OCI-LY3 (cell line): ENCODE measurements at regions not wholly inside any gene's neighbourhood (a gene's known extent, or its start where the extent isn't known, plus 50 kb on each side); places are given as distances from the start of the nearest gene placed in this dataset.
"Not testable (repeated sequence)": the region's sequence is repeated elsewhere in the genome, so short reads cannot be mapped to it uniquely, and the experiment has no call there.

Experiments
- H2AFZ ChIP-seq: fragments of 200-600, 300-600 bp; shearing (Covaris generic); 2 replicates; pipeline ENCODE4 v1.6.0; 2014; ENCODE audit warnings: antibody characterized with exemption, low read depth, low read length
- H3K27ac ChIP-seq: fragments of 200-600, 300-600 bp; sonication (generic); 2 replicates; pipeline ENCODE4 v1.5.1; 2014; ENCODE audit warnings: mild to moderate bottlenecking, low read length, moderate library complexity, mixed read lengths
- H3K27me3 ChIP-seq: fragments of 200-600, 300-600 bp; sonication (generic); 2 replicates; pipeline ENCODE4 v1.6.1; 2014; ENCODE audit warnings: low read depth, low read length, mixed read lengths
- H3K36me3 ChIP-seq: fragments of 200-600, 300-600 bp; sonication (generic); replicated peaks from 2 replicates; pipeline ENCODE3; 2014; ENCODE audit warnings: low read depth, low read length, mixed read lengths
- H3K4me1 ChIP-seq: fragments of 300-600, 200-600 bp; sonication (generic); 2 replicates; pipeline ENCODE4 v1.6.1; 2014; ENCODE audit warnings: low read length, mixed read lengths
- H3K4me2 ChIP-seq: fragments of 200-600, 300-600 bp; sonication (generic); 2 replicates; pipeline ENCODE4 v1.6.1; 2014; ENCODE audit warnings: low read length, mixed read lengths
- H3K4me3 ChIP-seq: fragments of 300-600, 200-600 bp; sonication (generic); 2 replicates; pipeline ENCODE4 v1.5.1; 2014; ENCODE audit warnings: antibody characterized with exemption, mild to moderate bottlenecking, low read length, moderate library complexity
- H3K79me2 ChIP-seq: fragments of 300-600, 200-600 bp; shearing (Covaris generic); 2 replicates; pipeline ENCODE4 v1.6.1; 2014; ENCODE audit warnings: mild to moderate bottlenecking, low read length, mixed read lengths
- H3K9ac ChIP-seq: fragments of 300-600, 200-600 bp; shearing (Covaris generic); 2 replicates; pipeline ENCODE4 v1.6.0; 2014; ENCODE audit warnings: mild to moderate bottlenecking, low read length, moderate library complexity
- H3K9me3 ChIP-seq: fragments of 200-600, 300-600 bp; shearing (Covaris generic); 2 replicates; pipeline ENCODE4 v1.6.1; 2014; ENCODE audit warnings: low read length, mixed read lengths; ENCODE audit not compliant: insufficient read depth
- H4K20me1 ChIP-seq: fragments of 200-600, 300-600 bp; sonication (generic); 2 replicates; pipeline ENCODE4 v1.6.1; 2016; ENCODE audit warnings: low read length, mixed read lengths; ENCODE audit not compliant: insufficient read depth

- H4K20me1 ChIP-seq, H3K4me2 ChIP-seq, H3K27me3 ChIP-seq, H3K9me3 ChIP-seq, H3K79me2 ChIP-seq, H3K4me3 ChIP-seq, H2AFZ ChIP-seq, H3K9ac ChIP-seq, H3K27ac ChIP-seq, H3K36me3 ChIP-seq: not testable (repeated sequence)
- peaks cover 18% of the 10 kb centered on the region for H3K4me1 ChIP-seq
Measured at GRCh38 chr2:87441375-87441774, 306.5 kb upstream of the PLGLB2 start.

DNA sequence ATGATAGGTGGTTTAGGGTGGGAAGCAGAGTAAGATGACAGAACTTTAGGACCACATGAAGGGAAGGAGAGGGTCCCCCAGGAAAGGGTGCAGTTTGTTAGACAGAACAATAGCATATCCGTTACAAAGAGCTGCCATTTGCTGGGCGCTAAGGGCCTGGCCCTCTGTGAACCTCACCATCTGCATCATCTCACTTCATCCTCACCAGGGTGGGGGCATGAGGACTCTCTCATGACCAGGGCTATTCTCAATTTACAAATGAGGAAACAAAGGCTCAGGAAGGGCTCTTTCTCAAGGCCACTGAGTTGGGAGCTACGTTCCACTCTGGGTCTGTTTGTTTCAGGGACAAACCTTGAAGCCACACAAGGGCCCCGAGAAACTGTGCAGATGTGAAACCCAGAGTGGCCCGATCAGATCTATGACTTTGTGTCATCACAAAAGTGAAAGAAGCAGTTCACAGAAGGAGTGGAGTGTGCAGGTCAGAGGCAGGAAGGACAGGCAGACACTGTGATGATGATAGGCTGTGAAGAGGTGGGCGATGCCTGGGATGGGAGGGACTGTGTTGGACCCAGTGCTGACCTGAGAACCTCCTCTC is 304.8 kb upstream of the PLGLB2 start:
- not testable (repeated sequence) for H3K4me3 ChIP-seq, H3K36me3 ChIP-seq, H3K9ac ChIP-seq, H3K9me3 ChIP-seq, H2AFZ ChIP-seq, H3K27me3 ChIP-seq, H3K79me2 ChIP-seq, H4K20me1 ChIP-seq
- H3K27ac ChIP-seq, result peak overlapping the region; percentile 35; the same call in 1 of the 2 replicates
- peak overlapping the region; percentile 42 for H3K4me2 ChIP-seq
- H3K4me1 ChIP-seq, result peaks cover 20% of the 10 kb centered on the region

DNA sequence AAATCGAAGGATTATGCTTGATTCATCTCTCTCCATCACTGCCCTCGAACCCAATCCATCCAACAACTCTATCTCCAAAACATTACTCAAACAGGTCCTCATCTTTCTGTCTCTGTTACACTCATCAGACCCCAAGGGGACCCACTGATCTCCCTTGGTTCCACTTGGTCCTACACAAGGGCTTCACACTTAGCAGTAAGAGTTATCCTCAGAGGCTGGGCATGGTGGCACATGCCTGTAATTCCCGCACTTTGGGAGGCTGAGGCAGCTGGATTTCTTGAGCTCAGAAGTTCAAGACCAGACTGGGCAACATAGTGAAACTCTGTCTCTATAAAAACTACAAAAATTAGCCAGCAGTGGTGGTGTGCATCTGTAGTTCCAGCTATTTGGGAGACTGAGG is 302.9 kb upstream of the PLGLB2 start:
- H2AFZ ChIP-seq, H3K4me2 ChIP-seq, H3K9ac ChIP-seq: not testable (repeated sequence)

DNA sequence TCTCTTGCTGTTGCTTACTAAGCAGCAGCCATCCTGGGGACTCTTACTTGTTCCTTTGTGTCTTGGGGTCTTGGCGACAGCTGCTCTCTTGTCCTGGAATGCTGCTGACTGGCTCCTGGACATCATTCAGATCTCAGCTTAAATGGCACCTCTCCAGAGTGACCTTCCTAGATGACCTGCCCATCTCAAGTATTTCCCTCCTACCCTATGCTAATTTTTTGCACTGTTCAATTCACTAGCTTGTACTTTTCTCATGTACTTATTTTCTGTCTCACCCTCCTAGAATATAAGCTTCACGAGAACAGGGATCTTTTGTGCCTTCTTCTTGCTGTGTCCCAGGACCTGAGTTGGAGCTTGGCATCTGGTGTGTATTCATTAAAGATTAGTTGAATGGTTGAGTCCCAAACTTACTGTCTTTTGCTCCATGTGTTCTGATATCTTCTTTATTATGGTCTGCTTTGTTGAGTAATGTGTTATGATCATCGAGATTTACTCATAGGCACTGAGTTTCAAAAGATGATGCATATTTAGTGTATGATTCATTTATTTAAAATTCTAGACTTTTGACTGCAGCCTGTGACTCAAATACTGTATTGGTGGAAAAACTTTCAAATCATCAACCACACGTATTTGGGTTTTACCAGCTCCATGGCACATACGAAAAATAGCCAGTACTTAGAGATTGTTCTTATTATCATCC is 302.1 kb upstream of the PLGLB2 start:
- H3K79me2 ChIP-seq, H3K27me3 ChIP-seq, H3K36me3 ChIP-seq, H3K4me3 ChIP-seq, H3K9ac ChIP-seq, H3K27ac ChIP-seq, H2AFZ ChIP-seq, H3K9me3 ChIP-seq, H4K20me1 ChIP-seq: not testable (repeated sequence)
- Histone ChIP-seq H3K4me2 (peak overlapping the region; percentile 59; the same call in 1 of the 2 replicates), H3K4me1 (peaks cover 16% of the 10 kb centered on the region)

More for the DNA sequence above, 302.9 kb upstream of the PLGLB2 start:
- H3K27me3 ChIP-seq, H3K79me2 ChIP-seq, H3K9me3 ChIP-seq, H3K4me3 ChIP-seq, H3K36me3 ChIP-seq, H4K20me1 ChIP-seq, H3K27ac ChIP-seq: not testable (repeated sequence)
- peaks cover 16% of the 10 kb centered on the region for H3K4me1 ChIP-seq

DNA sequence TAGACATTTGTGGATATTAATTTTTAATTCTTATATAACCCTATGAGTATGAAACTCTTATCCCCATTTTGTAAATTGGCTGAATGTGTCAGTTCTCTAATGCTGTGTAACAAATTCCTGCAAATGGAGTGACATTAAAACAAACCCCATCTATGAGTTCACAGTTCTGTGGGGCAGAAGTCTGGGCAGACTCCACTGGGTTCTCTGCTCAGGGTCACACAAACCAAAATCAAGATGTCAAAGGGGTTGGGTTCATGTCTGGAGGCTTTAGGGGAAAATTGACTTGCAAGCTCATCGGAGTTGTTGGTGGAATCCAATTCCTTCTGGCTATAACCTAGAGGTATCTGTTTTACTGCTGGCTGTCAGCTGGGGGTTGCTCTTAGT is 301.6 kb upstream of the PLGLB2 start:
- Histone ChIP-seq H3K4me2 (peak overlapping the region; percentile 59), H3K4me1 (peaks cover 16% of the 10 kb centered on the region)
- not testable (repeated sequence) for H3K9me3 ChIP-seq, H3K79me2 ChIP-seq, H3K9ac ChIP-seq, H3K36me3 ChIP-seq, H3K27me3 ChIP-seq, H3K27ac ChIP-seq, H4K20me1 ChIP-seq, H3K4me3 ChIP-seq, H2AFZ ChIP-seq

DNA sequence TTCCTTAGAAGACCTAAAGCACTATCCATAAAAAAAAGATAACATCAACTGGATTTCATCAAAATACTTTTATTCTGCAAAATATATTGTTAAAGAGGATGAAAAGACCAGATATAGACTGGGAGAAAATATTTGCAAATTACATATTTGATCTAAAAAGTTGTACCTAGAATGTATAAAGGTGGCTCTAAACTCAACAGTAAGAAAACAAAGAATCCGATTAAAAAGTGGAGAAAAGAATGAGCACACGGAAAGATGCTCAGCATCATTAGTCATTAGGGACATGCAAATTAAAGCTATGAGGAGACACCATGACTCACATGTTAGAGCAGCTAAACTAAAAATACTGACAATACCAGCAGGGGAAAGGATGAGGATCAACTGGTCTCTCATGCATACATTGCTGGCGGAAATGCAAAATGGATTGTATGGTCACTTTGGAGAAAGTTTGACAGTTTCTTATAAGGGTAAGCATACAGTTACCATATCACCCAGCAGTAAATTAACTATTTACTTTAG is 298.4 kb upstream of the PLGLB2 start:
- H3K79me2 ChIP-seq, H3K9me3 ChIP-seq, H3K9ac ChIP-seq, H2AFZ ChIP-seq, H3K27me3 ChIP-seq, H3K4me1 ChIP-seq, H3K4me2 ChIP-seq, H4K20me1 ChIP-seq, H3K36me3 ChIP-seq, H3K27ac ChIP-seq, H3K4me3 ChIP-seq: not testable (repeated sequence)

DNA sequence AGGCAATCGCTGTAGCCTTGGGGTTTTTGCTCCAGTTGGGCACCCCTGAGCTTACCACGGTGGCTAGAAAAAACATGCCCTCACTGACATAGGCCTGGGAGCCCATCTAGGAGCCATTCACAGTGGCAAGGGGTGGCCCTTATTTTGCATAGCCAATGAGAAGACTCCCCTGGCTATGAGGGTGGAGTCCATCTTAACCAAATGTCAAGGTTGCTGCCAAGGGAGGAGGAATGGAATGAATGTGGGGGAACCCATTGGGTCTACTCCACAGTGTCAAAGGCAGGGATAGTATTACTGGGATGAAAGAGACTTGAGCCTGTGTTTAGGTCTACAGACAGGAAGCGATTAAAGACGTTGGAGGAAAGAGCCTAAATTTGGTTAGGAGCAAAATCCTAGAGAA is 295.7 kb upstream of the PLGLB2 start:
- not testable (repeated sequence) for H4K20me1 ChIP-seq, H3K9me3 ChIP-seq, H3K4me1 ChIP-seq, H3K79me2 ChIP-seq, H3K9ac ChIP-seq, H3K4me2 ChIP-seq, H3K27ac ChIP-seq, H2AFZ ChIP-seq, H3K36me3 ChIP-seq, H3K4me3 ChIP-seq, H3K27me3 ChIP-seq

DNA sequence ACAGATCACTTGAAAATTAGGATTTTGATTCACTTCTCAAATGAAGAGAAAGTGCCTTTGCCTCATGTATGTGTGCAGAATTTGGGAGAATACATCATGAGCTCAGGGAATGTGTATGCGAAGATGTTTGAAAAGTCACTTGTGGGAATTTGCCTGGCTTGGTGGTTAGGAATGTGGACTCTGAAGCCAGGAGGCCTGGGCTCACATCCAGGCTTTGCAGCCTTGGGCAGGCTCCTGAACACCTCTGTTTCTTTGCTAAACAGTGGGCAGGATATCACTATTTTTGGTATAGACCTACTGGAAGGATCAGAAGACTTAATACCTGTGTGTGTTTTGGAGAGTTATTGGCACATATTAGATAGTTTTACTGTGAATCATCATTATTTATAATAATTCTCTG is 295.0 kb upstream of the PLGLB2 start:
- H3K9ac ChIP-seq, H3K4me3 ChIP-seq, H3K27ac ChIP-seq, H3K79me2 ChIP-seq, H3K4me2 ChIP-seq, H3K36me3 ChIP-seq, H2AFZ ChIP-seq, H4K20me1 ChIP-seq, H3K4me1 ChIP-seq, H3K9me3 ChIP-seq, H3K27me3 ChIP-seq: not testable (repeated sequence)

DNA sequence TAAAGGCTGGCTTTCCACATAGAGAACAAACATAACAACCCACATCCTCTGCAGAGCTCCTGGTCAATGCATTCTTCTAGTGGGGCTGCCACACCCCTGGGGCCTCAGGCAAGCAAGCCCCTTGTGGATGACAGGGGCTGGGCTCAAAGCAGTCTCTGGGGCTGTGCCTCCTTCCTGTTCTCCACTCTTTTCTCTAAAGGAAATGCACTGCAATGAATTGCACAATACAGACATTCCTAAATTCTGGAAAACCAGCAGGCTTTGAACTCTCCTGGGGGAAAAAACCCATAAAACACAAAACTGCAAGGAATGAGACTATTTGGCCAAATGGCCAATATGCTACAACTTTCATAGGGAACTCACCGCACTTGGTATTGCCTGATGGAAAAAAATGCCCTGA is 293.9 kb upstream of the PLGLB2 start:
- H3K27me3 ChIP-seq, H4K20me1 ChIP-seq, H3K9me3 ChIP-seq, H3K9ac ChIP-seq, H3K4me2 ChIP-seq, H3K27ac ChIP-seq, H3K4me3 ChIP-seq, H3K36me3 ChIP-seq, H2AFZ ChIP-seq: not testable (repeated sequence)
- peaks cover 12% of the 10 kb centered on the region; the same call in 1 of the 2 replicates for H3K4me1 ChIP-seq
- peaks cover 14% of the 10 kb centered on the region for H3K79me2 ChIP-seq
